ENCODE measurements at regions not wholly inside any gene's neighbourhood (a gene's known extent, or its start where the extent isn't known, plus 50 kb on each side); places are given as distances from the start of the nearest gene placed in this dataset.
"Not testable (repeated sequence)": the region's sequence is repeated elsewhere in the genome, so short reads cannot be mapped to it uniquely, and the experiment has no call there.

DNA sequence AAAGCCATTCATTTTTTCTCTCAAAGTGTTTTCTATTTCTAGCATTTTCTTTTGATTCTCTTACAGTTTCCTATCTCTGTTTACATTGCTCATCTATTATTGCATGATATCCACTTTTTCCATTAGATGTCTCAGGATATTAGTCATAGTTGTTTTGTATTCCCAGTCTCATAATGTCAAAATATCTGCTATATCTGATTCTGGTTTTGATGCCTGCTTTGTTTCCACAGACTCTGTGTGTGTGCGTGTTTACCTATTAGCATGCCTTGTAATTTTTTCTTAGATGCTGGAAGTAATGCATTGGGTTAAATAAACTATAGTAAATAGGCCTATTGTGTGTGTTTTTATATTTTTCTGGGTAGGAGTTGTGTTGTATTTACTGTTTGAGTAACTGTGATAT lies 1126.3 kb downstream of the SORCS1 start:
- Histone ChIP-seq H3K4me1 (ENCODE audit: control extremely low read depth in 1 of 4, control insufficient read depth in 4 of 4, insufficient read depth in 4 of 4, low read length in 3 of 4) (no peaks in the 10 kb centered on the region), H3K36me3 (ENCODE audit: control insufficient read depth in 4 of 4, insufficient read depth in 4 of 4, low read length in 3 of 4) (no peaks in the 10 kb centered on the region), H3K9me3 (ENCODE audit: control extremely low read depth in 1 of 5, control insufficient read depth in 4 of 5, insufficient read depth in 2 of 5, low read depth in 1 of 5, low read length in 4 of 5) (peaks cover 0 to 1% (median 0%) of the 10 kb centered on the region in 5 experiments), H3K27ac (ENCODE audit: insufficient read depth in 1 of 2, low read depth in 1 of 2, low read length in 2 of 2, poor library complexity in 1 of 2, severe bottlenecking in 2 of 2) (no peak overlapping the region), H3K27me3 (replicated peaks in 2 of 5; ENCODE audit: control insufficient read depth in 4 of 5, insufficient read depth in 5 of 5, low read length in 4 of 5) (no peaks in the 10 kb centered on the region), H3K4me3 (ENCODE audit: control insufficient read depth in 1 of 7, extremely low read depth in 1 of 7, insufficient read depth in 4 of 7, low read depth in 2 of 7, low read length in 6 of 7) (no peak overlapping the region)
- POLR2A ChIA-PET = no interaction called here
- CTCF ChIA-PET = no interaction called here
- 100% methylated on average over 1 of the region's 1 CpG for WGBS (ENCODE audit: insufficient coverage)
- DNase-seq = no peak

DNA sequence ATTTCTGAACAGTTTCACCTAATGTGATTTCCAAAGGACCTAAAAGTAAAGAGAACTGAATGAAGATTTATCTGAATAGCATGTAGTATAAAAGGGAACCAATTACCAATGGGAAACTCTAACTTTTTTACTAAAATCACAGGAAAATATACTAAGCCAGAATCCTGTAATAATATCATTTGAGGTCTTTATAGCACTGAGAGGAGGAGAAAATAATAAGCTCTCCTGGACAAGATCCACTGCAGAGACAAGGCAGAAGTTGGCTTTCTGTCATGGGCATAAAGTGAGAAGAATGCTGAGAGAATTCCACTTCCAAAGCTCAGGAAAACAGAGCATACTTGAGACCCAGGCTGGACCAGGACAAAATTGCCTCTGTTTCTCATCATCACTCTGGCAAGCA lies 1131.4 kb downstream of the SORCS1 start:
- H3K27me3 ChIP-seq (replicated peaks in 2 of 5; ENCODE audit: control insufficient read depth in 4 of 5, insufficient read depth in 5 of 5, low read length in 4 of 5) = no peaks in the 10 kb centered on the region
- ChIA-PET POLR2A (no interaction called here), CTCF (no interaction called here)
- H3K9me3 ChIP-seq (ENCODE audit: control extremely low read depth in 1 of 5, control insufficient read depth in 4 of 5, insufficient read depth in 2 of 5, low read depth in 1 of 5, low read length in 4 of 5) = no peaks in the 10 kb centered on the region
- no peak for DNase-seq
- H3K4me1 ChIP-seq (ENCODE audit: control extremely low read depth in 1 of 4, control insufficient read depth in 4 of 4, insufficient read depth in 4 of 4, low read length in 3 of 4) = no peaks in the 10 kb centered on the region
- H3K36me3 ChIP-seq (ENCODE audit: control insufficient read depth in 4 of 4, insufficient read depth in 4 of 4, low read length in 3 of 4) = no peaks in the 10 kb centered on the region
- H3K27ac ChIP-seq (ENCODE audit: insufficient read depth in 1 of 2, low read depth in 1 of 2, low read length in 2 of 2, poor library complexity in 1 of 2, severe bottlenecking in 2 of 2) = no peak overlapping the region
- no peak overlapping the region for H3K4me3 ChIP-seq (ENCODE audit: control insufficient read depth in 1 of 7, extremely low read depth in 1 of 7, insufficient read depth in 4 of 7, low read depth in 2 of 7, low read length in 6 of 7)

DNA sequence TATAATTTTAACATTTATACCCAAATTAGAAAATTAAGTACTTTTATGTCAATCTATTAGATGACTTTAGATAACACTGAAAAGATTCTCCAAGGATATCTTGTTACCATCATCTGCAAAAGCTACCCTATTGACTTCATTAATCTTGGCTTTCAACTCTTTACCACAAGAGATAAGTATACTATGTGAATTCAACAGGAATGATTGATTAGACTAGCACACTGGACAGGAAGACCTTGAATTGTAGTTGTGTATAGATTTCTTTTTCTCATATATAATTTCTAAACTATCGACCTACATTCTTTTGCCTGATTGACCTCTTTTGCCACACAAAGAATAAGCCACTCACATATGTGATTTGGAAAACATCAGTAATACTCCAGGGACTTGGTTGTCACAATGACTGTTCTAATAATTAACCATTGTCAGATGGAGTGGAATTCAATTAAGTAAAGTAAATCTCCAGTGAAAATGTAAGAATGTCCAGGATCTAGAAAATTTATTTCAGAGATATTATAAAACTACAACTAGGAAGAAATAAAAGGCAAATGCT lies 1132.0 kb downstream of the SORCS1 start:
- H3K4me1 ChIP-seq (ENCODE audit: control extremely low read depth in 1 of 4, control insufficient read depth in 4 of 4, insufficient read depth in 4 of 4, low read length in 3 of 4) = no peaks in the 10 kb centered on the region
- no peaks in the 10 kb centered on the region for H3K36me3 ChIP-seq (ENCODE audit: control insufficient read depth in 4 of 4, insufficient read depth in 4 of 4, low read length in 3 of 4)
- H3K27ac ChIP-seq (ENCODE audit: insufficient read depth in 1 of 2, low read depth in 1 of 2, low read length in 2 of 2, poor library complexity in 1 of 2, severe bottlenecking in 2 of 2) = no peak overlapping the region
- CTCF ChIA-PET = no interaction called here
- no peak for DNase-seq
- POLR2A ChIA-PET = no interaction called here
- no peaks in the 10 kb centered on the region for H3K27me3 ChIP-seq (replicated peaks in 2 of 5; ENCODE audit: control insufficient read depth in 4 of 5, insufficient read depth in 5 of 5, low read length in 4 of 5)
- WGBS (ENCODE audit: insufficient coverage) = no CpG with 5 or more reads among the region's 1 CpG
- no peaks in the 10 kb centered on the region for H3K9me3 ChIP-seq (ENCODE audit: control extremely low read depth in 1 of 5, control insufficient read depth in 4 of 5, insufficient read depth in 2 of 5, low read depth in 1 of 5, low read length in 4 of 5)
- no peak overlapping the region for H3K4me3 ChIP-seq (ENCODE audit: control insufficient read depth in 1 of 7, extremely low read depth in 1 of 7, insufficient read depth in 4 of 7, low read depth in 2 of 7, low read length in 6 of 7)

DNA sequence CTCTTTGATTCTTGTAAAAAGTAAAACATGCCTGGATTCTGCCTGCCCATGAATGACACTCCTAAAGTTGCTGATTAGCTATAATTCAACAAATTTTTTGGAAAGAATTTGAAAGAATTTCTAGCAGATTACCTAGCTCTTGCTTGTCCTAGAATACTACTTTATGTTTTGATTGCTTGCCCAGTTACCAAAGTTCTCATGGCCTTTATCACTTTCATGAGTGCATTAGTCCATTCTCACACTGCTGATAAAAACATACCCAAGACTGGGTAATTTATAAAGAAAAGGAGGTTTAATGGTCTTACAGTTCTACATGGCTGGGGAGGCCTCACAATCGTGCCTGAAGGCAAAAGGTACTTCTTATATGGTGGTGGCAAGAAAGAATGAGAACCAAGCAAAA lies 1137.3 kb downstream of the SORCS1 start:
- no peak overlapping the region for H3K27ac ChIP-seq (ENCODE audit: insufficient read depth in 1 of 2, low read depth in 1 of 2, low read length in 2 of 2, poor library complexity in 1 of 2, severe bottlenecking in 2 of 2)
- H3K27me3 ChIP-seq (replicated peaks in 2 of 5; ENCODE audit: control insufficient read depth in 4 of 5, insufficient read depth in 5 of 5, low read length in 4 of 5) = no peaks in the 10 kb centered on the region
- ChIA-PET POLR2A (no interaction called here), CTCF (no interaction called here)
- no peaks in the 10 kb centered on the region for H3K36me3 ChIP-seq (ENCODE audit: control insufficient read depth in 4 of 4, insufficient read depth in 4 of 4, low read length in 3 of 4)
- no peaks in the 10 kb centered on the region for H3K4me1 ChIP-seq (ENCODE audit: control extremely low read depth in 1 of 4, control insufficient read depth in 4 of 4, insufficient read depth in 4 of 4, low read length in 3 of 4)
- no peak for DNase-seq
- H3K9me3 ChIP-seq (ENCODE audit: control extremely low read depth in 1 of 5, control insufficient read depth in 4 of 5, insufficient read depth in 2 of 5, low read depth in 1 of 5, low read length in 4 of 5) = no peaks in the 10 kb centered on the region
- H3K4me3 ChIP-seq (ENCODE audit: control insufficient read depth in 1 of 7, extremely low read depth in 1 of 7, insufficient read depth in 4 of 7, low read depth in 2 of 7, low read length in 6 of 7) = no peak overlapping the region
- 83% methylated on average over 1 of the region's 1 CpG for WGBS (ENCODE audit: insufficient coverage)

DNA sequence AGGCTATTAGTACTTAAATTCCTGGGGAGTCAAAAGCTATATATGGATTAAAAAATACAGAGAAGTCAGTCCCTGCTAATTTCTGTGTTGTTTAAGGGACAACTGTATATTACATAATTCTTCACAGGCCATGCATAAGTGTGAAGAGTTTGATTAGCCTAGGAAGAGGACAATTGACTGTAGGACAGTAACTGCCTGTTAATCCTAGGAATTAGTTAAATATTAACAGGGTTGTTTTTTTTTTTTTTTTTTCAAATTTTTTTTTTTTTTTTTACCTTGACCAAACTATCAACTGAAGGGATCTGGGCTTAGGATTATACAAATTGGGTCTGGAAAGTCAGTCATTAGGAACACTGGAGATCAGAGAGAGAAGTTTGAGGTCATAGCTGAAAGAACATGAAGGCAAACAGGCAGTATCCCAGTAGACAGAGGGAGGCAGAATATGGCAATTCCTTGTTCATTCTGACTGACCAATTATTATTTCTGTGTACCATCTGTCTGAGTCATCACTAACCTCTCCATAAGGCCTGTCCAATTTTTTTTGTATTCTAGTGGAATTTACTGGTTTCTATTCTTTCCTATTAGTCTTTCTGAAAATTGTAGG lies 1139.2 kb downstream of the SORCS1 start:
- CTCF ChIA-PET = interaction anchor here (0.7 kb wide), 1 partner anchor 1576 kb away, joined by 3 read pairs; no protein-coding TSS in a partner anchor

DNA sequence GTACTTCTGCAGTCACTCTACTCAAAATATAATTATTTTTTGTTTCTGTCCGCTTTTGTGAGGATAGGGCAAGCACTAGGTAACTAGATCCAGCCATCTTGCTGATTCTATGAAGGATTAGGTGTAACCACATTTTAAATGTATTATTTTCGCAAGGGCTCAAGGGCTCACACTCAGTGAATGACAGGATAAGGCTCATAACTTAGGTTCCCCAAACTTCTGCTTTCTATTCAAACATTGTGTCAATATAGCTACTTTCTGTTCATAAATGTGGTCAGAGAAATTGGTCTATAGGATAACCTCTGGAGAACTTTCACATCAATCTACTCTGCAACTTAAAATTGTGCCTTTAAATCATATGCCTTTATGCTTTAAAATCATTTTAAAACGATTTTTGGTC lies 1141.2 kb downstream of the SORCS1 start:
- H3K4me3 ChIP-seq (ENCODE audit: control insufficient read depth in 1 of 7, extremely low read depth in 1 of 7, insufficient read depth in 4 of 7, low read depth in 2 of 7, low read length in 6 of 7) = no peak overlapping the region
- H3K27me3 ChIP-seq (replicated peaks in 2 of 5; ENCODE audit: control insufficient read depth in 4 of 5, insufficient read depth in 5 of 5, low read length in 4 of 5) = no peaks in the 10 kb centered on the region
- ChIA-PET POLR2A (no interaction called here), CTCF (no interaction called here)
- no peaks in the 10 kb centered on the region for H3K36me3 ChIP-seq (ENCODE audit: control insufficient read depth in 4 of 4, insufficient read depth in 4 of 4, low read length in 3 of 4)
- no peak for DNase-seq
- no peaks in the 10 kb centered on the region for H3K4me1 ChIP-seq (ENCODE audit: control extremely low read depth in 1 of 4, control insufficient read depth in 4 of 4, insufficient read depth in 4 of 4, low read length in 3 of 4)
- WGBS (ENCODE audit: insufficient coverage) = 73% methylated on average over 3 of the region's 3 CpGs
- H3K27ac ChIP-seq (ENCODE audit: insufficient read depth in 1 of 2, low read depth in 1 of 2, low read length in 2 of 2, poor library complexity in 1 of 2, severe bottlenecking in 2 of 2) = no peak overlapping the region
- no peaks in the 10 kb centered on the region for H3K9me3 ChIP-seq (ENCODE audit: control extremely low read depth in 1 of 5, control insufficient read depth in 4 of 5, insufficient read depth in 2 of 5, low read depth in 1 of 5, low read length in 4 of 5)

More for the DNA sequence above, 1139.2 kb downstream of the SORCS1 start:
- Histone ChIP-seq H3K4me1 (ENCODE audit: control extremely low read depth in 1 of 4, control insufficient read depth in 4 of 4, insufficient read depth in 4 of 4, low read length in 3 of 4) (no peaks in the 10 kb centered on the region), H3K4me3 (ENCODE audit: control insufficient read depth in 1 of 7, extremely low read depth in 1 of 7, insufficient read depth in 4 of 7, low read depth in 2 of 7, low read length in 6 of 7) (no peak overlapping the region), H3K27ac (ENCODE audit: insufficient read depth in 1 of 2, low read depth in 1 of 2, low read length in 2 of 2, poor library complexity in 1 of 2, severe bottlenecking in 2 of 2) (no peak overlapping the region), H3K9me3 (ENCODE audit: control extremely low read depth in 1 of 5, control insufficient read depth in 4 of 5, insufficient read depth in 2 of 5, low read depth in 1 of 5, low read length in 4 of 5) (no peaks in the 10 kb centered on the region), H3K36me3 (ENCODE audit: control insufficient read depth in 4 of 4, insufficient read depth in 4 of 4, low read length in 3 of 4) (no peaks in the 10 kb centered on the region), H3K27me3 (replicated peaks in 2 of 5; ENCODE audit: control insufficient read depth in 4 of 5, insufficient read depth in 5 of 5, low read length in 4 of 5) (no peaks in the 10 kb centered on the region)
- no peak for DNase-seq
- POLR2A ChIA-PET = no interaction called here

DNA sequence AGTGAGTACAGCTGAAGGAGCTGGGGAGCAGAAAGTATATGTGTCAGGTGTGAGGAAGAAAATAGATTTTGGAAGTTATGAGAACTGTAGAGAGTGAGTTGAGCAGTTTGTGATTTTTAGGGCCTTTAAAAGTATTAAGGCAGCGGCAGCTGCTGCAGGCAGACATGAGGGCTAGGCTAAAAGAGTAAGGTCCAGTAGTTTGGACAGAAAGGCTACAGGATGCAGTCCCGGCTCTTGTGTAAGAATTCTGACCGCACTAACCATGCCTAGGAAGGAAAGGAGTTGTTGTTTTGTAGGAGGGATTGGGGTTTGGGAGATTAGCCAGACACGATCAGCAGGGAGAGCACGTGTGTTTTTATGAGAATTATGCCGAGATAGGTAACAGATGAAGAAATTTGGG lies 1144.9 kb downstream of the SORCS1 start:
- H3K4me1 ChIP-seq (ENCODE audit: control extremely low read depth in 1 of 4, control insufficient read depth in 4 of 4, insufficient read depth in 4 of 4, low read length in 3 of 4); CTCF ChIA-PET; H3K4me3 ChIP-seq (ENCODE audit: control insufficient read depth in 1 of 7, extremely low read depth in 1 of 7, insufficient read depth in 4 of 7, low read depth in 2 of 7, low read length in 6 of 7); H3K27me3 ChIP-seq (replicated peaks in 2 of 5; ENCODE audit: control insufficient read depth in 4 of 5, insufficient read depth in 5 of 5, low read length in 4 of 5); H3K27ac ChIP-seq (ENCODE audit: insufficient read depth in 1 of 2, low read depth in 1 of 2, low read length in 2 of 2, poor library complexity in 1 of 2, severe bottlenecking in 2 of 2); H3K9me3 ChIP-seq (ENCODE audit: control extremely low read depth in 1 of 5, control insufficient read depth in 4 of 5, insufficient read depth in 2 of 5, low read depth in 1 of 5, low read length in 4 of 5); DNase-seq; H3K36me3 ChIP-seq (ENCODE audit: control insufficient read depth in 4 of 4, insufficient read depth in 4 of 4, low read length in 3 of 4); POLR2A ChIA-PET: not testable (repeated sequence)
- 80% methylated on average over 6 of the region's 6 CpGs for WGBS (ENCODE audit: insufficient coverage)
